ENCODE measurements at regions not wholly inside any gene's neighbourhood (a gene's known extent, or its start where the extent isn't known, plus 50 kb on each side); places are given as distances from the start of the nearest gene placed in this dataset.

DNA sequence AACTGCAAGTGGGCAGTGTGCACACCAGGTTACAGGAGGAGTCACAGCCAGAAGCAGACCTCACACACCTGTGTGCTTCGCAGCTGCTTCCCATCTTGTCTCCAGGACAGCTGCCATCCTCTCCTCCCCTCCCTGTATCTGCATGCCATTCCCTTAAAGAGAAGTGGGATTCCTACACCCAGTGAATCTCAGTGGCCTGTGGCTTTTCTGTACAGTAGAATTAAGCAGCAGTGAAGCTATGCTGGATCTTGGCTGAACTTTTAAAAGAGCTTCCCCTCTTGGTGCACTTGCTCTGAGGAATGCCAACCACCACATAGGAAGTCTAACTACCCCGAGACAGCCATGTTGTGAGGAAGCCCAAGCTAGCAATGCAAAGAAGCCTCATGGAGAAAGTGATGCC, 236.5 kb upstream of the ZMIZ1 start:
- H3F3A ChIP-seq (ENCODE audit: insufficient read depth, low read depth) = no peaks in the 10 kb centered on the region
- H3K36me3 ChIP-seq (ENCODE audit: low read depth) = no peaks in the 10 kb centered on the region
- peaks cover 6% of the 10 kb centered on the region; the same call in 1 of the 2 replicates for H3K4me1 ChIP-seq (replicated peaks; ENCODE audit: insufficient read depth)
- H3K4me2 ChIP-seq = no peak overlapping the region
- no peak overlapping the region for H3K4me3 ChIP-seq
- intact Hi-C loops (cut with micrococcal nuclease; ENCODE audit: unreplicated experiment) = no loop called here
- no peak for DNase-seq
- CTCF ChIA-PET = no interaction called here
- peaks cover 4% of the 10 kb centered on the region; the same call in 1 of the 2 replicates for H3K9me3 ChIP-seq (ENCODE audit: insufficient read depth, low read depth)
- no peaks in the 10 kb centered on the region for H3K79me2 ChIP-seq (ENCODE audit: low read depth)
- no peaks in the 10 kb centered on the region for H3K27me3 ChIP-seq (ENCODE audit: insufficient read depth, low read depth)
- no peaks in the 10 kb centered on the region for H4K20me1 ChIP-seq (ENCODE audit: insufficient read depth)
- TF ChIP-seq EZH2 (IDR thresholded peaks at IDR 0.05; ENCODE audit: low read depth) = no peak
- TF ChIP-seq CTCF (conservative IDR thresholded peaks at IDR 0.05) = no peak
- H3K27ac ChIP-seq = no peak overlapping the region
- H2AFZ ChIP-seq = no peak overlapping the region
- POLR2A ChIA-PET (ENCODE audit: unreplicated experiment) = no interaction called here
- no peaks in the 10 kb centered on the region for H3K9me2 ChIP-seq (ENCODE audit: insufficient read depth)
- no TSS peak for BruUV-seq (replicated peaks)

DNA sequence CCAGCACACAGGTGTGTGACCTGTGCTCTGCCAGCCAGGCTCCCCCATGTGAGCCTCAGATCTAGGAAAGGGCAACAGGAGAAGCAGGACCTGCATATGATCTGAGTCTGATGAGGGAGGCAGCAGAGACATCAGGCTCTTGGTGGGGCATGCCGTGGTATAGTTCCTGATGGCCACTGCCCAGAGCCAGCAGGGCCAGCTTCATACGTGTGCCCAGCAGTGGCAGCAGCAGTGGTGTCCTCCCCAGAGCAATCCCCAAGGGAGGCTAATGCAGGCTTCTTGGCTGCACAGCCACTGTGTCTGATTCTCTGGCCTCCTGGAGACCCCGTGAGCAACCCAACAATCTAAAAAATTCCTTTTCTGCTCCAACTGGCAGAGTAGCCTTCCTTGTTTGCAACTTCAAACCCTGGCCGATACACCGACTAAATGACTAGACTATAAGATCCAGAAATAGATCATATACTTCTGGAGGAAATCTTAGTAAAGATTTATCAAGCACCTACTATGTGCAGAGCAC, 230.6 kb upstream of the ZMIZ1 start:
- no TSS peak for BruUV-seq (replicated peaks)

GRCh38 chr10:78843495-78843894, 225.3 kb upstream of the ZMIZ1 start:
- no peaks in the 10 kb centered on the region for H3K4me1 ChIP-seq (replicated peaks; ENCODE audit: insufficient read depth)
- H3K79me2 ChIP-seq (ENCODE audit: low read depth) = no peaks in the 10 kb centered on the region
- H3K4me3 ChIP-seq = no peak overlapping the region
- H3K9me2 ChIP-seq (ENCODE audit: insufficient read depth) = no peaks in the 10 kb centered on the region
- ChIA-PET POLR2A (ENCODE audit: unreplicated experiment) (no interaction called here), CTCF (no interaction called here)
- H2AFZ ChIP-seq = no peak overlapping the region
- TF ChIP-seq EZH2 (IDR thresholded peaks at IDR 0.05; ENCODE audit: low read depth) (no peak), CTCF (conservative IDR thresholded peaks at IDR 0.05) (no peak)
- DNase-seq = peak in 1 of 2 experiments; percentile 50
- intact Hi-C loops (cut with micrococcal nuclease; ENCODE audit: unreplicated experiment) = no loop called here
- no peaks in the 10 kb centered on the region for H3K27me3 ChIP-seq (ENCODE audit: insufficient read depth, low read depth)
- BruUV-seq (replicated peaks) = no TSS peak
- no peaks in the 10 kb centered on the region for H3K9me3 ChIP-seq (ENCODE audit: insufficient read depth, low read depth)
- no peaks in the 10 kb centered on the region for H3K36me3 ChIP-seq (ENCODE audit: low read depth)
- no peaks in the 10 kb centered on the region for H4K20me1 ChIP-seq (ENCODE audit: insufficient read depth)
- H3K27ac ChIP-seq = no peak overlapping the region
- H3F3A ChIP-seq (ENCODE audit: insufficient read depth, low read depth) = peaks cover 4% of the 10 kb centered on the region; the same call in 1 of the 2 replicates
- H3K4me2 ChIP-seq = no peak overlapping the region

More for the DNA sequence above, 230.6 kb upstream of the ZMIZ1 start:
- no peaks in the 10 kb centered on the region for H3K79me2 ChIP-seq (ENCODE audit: low read depth)
- no peaks in the 10 kb centered on the region for H3K27me3 ChIP-seq (ENCODE audit: insufficient read depth, low read depth)
- no peak overlapping the region for H3K27ac ChIP-seq
- H3K9me3 ChIP-seq (ENCODE audit: insufficient read depth, low read depth) = no peaks in the 10 kb centered on the region; the same call in 1 of the 2 replicates
- no peak overlapping the region for H3K4me3 ChIP-seq
- ChIA-PET CTCF (no interaction called here), POLR2A (ENCODE audit: unreplicated experiment) (no interaction called here)
- TF ChIP-seq CTCF (conservative IDR thresholded peaks at IDR 0.05) = no peak
- TF ChIP-seq EZH2 (IDR thresholded peaks at IDR 0.05; ENCODE audit: low read depth) = no peak
- DNase-seq = no peak
- no peaks in the 10 kb centered on the region for H3K36me3 ChIP-seq (ENCODE audit: low read depth)
- H4K20me1 ChIP-seq (ENCODE audit: insufficient read depth) = no peaks in the 10 kb centered on the region
- intact Hi-C loops (cut with micrococcal nuclease; ENCODE audit: unreplicated experiment) = no loop called here
- no peak overlapping the region for H2AFZ ChIP-seq
- no peaks in the 10 kb centered on the region for H3K4me1 ChIP-seq (replicated peaks; ENCODE audit: insufficient read depth)
- no peak overlapping the region for H3K4me2 ChIP-seq
- peaks cover 5% of the 10 kb centered on the region; the same call in 1 of the 2 replicates for H3F3A ChIP-seq (ENCODE audit: insufficient read depth, low read depth)
- H3K9me2 ChIP-seq (ENCODE audit: insufficient read depth) = no peaks in the 10 kb centered on the region

Data from PC-9 (cell line).